ENCODE measurements at regions not wholly inside any gene's neighbourhood (a gene's known extent, or its start where the extent isn't known, plus 50 kb on each side); places are given as distances from the start of the nearest gene placed in this dataset.
"Not testable (repeated sequence)": the region's sequence is repeated elsewhere in the genome, so short reads cannot be mapped to it uniquely, and the experiment has no call there.

DNA sequence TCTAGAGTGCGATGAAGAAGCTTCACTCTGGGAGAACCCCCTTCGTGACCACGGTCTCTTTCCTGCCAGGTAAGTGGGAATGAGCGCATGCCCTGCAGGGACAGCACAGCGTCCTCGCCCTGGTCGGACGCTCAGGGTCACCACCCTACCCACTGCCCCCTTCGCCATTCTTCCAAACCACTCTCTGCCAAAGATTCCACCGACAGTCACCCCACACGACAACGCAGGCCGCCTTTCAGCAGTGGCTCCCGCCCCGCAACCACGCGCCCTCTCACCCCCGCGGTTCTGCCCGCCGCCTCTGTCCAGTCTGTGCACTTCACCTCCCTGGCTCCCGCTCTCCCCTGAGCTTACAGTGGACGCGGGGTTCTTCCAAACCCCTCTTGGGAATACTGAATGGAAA, 82.3 kb upstream of the FCGR1A start:
- DNase-seq (ENCODE audit: low read depth), result not testable (repeated sequence)

DNA sequence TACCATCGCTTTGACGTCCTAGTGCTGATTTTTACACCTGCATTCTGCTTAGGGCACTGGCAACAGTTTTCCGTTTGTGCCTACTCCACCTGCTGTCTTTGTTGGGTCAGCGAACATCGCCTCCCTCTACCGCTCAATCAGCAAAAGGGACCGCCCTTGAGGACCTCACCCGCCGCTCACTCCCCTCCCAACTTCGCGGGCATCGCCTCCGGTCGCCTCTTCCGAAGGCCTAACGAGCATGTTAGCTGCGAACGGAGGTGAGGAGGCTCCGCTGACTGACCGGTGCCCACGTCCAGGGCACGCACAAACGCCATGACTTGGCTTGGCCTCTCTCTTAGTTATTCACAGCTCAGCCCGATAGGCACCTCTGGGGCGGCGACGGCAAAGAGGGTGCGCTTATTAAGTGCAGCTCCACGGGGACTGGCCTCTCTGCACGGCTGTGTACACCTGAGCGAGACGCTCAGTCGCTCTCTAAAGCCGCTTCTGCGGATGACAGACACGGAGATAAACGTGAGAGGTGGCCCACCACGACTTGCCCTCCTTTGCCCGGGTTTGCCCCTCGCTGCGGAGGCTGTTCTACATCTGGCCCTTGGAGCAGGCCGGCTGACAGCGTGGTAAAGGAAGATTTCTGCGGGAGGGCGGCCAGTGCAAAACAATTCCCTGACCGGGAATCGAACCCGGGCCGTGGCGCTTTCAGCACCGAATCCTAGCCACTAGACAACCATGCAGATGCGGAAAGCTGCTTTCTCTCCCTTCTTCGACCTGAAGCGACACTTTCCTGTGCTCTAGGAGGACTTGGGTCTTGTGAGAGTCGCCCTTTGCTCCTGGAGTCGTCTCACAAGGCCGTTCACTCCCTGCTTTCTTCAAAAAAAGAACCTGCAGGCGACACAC, 81.6 kb upstream of the FCGR1A start:
- DNase-seq (ENCODE audit: low read depth), result not testable (repeated sequence)

DNA sequence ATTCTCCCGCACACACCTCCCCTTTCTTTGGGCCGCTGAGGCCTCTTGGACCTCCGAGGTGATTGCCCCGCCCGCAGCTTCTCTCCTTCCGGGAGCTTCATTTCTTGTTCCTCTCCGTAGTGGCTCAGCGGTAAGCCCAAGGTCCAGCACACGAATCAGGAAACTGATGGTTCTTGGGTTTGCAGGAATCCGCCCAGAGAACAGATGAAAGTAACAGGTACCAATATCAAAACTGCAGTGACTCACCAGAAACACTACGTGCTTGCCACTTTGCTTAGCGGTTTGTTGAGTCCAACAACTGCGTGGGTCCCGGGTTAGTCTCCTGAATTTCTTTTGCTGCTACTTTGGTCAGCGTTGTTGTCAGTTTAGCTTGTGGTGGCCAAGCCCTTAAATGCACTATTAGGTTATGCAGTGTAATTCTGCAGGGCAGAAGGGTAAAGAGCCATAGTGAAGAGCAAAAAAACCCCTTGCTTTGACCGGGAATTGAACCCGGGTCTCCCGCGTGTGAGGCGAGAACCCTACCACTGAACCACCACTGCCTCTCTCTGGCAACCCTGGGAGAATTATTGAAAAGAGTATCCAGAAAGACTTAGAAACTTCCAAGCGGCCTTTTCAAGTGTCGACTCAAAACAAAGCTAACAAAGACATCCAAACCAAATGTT, 74.2 kb upstream of the FCGR1A start:
- peak; percentile 81 for DNase-seq (ENCODE audit: low read depth)

DNA sequence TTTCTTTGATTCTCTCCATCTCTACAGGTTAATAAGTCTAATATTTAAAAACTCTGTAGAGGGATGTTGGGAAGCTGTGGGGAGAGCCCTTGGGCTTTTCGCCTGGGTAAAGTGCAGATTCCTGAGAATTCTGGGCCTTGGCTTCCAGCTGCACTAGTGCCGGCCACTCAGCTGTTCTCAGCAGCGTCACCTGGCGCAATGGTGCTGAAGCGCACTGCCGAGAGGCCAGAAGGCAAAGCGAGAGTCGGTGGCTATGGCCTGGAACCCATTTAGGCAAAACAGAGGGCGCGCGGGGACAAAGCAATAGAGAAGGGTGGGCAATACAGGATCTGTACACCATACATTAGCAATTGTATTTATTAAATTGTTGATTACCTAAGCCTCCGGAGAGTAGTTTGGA, 70.8 kb upstream of the FCGR1A start:
- not testable (repeated sequence) for DNase-seq (ENCODE audit: low read depth)

DNA sequence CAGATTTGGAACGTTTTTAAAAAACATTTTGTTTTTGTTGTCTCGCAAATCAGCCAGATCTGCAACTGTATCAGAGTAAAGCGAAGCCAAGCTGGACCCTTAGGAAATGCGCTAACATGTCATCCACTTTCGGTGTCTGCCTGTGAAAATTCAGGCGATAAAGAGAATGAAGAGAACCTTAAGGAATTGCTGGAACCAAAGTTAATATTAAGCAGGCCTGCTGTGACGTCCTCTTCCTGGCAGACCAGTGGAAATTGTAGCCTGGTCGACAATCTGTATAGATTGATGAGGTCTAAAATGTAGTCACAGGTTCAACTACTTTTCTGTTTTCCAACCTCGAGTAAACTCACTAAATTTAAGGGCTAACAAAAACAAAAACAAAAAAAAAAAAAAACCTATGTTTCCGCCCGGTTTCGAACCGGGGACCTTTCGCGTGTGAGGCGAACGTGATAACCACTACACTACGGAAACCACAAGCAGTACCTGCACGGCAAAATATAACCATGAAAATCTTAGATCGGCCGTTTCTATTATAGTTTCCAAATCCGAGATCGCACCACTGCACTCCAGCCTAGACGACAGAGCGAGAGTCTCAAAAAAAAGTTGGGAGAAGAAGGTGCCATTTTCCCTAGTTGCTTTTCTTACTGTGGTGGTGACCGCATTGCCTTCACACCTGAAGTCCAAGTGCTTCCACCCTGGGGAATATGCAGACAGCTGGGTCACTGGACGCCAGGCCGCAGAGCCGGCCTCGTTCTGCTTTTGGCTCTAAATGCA, 70.2 kb upstream of the FCGR1A start:
- peak; percentile 68 for DNase-seq (ENCODE audit: low read depth)

DNA sequence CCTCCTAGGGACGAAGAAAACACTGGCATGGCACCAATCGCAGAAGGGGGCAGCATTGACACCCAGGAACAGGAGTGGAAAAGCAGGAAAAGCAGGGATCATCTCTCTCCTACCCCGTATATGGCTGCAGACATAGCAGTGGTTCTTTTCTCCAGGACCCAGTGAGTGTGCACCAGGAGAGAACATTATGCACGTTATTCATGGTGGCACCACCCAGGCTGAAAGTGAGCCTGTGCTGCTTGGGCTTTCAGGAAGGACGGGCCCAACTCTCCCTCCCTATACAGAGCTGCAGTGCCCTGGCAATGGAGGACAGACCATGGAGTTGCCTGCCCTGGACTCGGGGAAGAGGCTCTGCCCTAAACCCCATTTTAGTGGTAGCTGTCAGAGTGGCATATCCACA, 69.0 kb upstream of the FCGR1A start:
- DNase-seq (ENCODE audit: low read depth), result not testable (repeated sequence)

DNA sequence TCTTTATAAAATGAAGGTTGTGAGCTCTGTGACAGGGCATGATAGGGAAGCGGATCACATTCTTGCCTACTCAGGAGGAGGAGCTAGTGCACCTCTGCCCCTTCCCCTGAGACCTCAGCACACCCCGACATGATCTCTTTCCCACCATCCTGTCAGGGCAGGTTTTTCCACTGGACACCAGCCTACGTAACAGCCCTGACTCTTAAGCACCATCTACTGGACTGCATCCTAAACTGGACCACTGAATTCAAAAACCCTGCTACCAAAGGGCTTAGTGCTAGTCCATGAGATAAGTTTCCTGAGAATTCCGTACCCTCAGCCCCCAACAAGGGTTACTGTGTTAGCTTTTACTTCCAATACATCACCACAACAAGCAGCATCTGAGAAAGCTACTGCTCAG, 68.5 kb upstream of the FCGR1A start:
- not testable (repeated sequence) for DNase-seq (ENCODE audit: low read depth)

DNA sequence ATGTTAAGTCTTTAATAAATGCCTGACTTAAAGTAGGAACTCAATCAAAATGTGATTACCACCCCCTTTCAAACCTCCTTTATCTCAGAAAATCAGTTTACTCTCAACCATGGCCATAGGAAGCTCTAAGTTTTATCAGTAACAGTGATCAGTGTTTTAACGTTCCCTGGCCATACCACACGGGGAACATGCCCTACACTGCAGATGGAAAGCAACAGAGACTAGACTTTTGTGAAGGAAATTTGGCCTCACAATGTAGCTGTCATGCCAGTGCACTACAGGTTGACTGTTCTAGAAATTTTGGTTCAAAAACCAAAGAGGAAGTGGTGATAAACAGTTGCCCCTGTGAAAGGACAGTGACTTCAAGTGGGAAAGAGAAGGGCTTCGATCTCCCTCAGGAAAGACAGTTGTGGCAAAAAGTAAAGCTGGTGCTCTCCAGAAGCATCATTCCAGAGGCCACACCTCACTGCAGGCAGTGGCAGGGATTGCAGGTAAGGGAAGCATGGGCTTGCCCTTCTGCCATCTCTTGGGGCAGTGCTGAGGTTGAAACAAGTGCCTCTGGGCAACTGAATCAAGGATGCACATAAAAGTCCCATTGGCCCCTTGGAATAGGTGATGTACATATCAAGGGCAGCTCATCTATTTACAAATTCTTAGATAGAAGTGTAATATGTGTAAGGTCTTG, 57.7 kb upstream of the FCGR1A start:
- DNase-seq (ENCODE audit: low read depth), result not testable (repeated sequence)

DNA sequence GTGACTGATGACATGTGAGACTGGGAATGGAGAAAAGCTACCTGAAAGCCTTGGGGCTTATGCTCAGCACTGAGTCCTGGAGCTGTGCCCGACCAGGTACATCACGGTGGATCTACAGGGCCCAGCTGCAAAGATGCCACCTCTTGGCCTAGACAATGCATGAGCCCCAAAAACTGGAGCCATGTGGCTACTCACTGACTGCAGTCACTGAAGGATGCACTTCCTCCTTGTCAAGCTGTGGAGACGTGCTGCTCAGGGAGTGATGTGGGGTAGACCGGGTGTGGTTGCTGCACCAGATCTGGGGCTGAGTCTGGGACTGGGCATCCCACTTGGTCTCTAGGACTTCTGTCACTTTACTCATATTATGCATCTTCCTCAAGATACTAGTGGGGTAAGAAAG, 55.8 kb upstream of the FCGR1A start:
- DNase-seq (ENCODE audit: low read depth), result not testable (repeated sequence)

DNA sequence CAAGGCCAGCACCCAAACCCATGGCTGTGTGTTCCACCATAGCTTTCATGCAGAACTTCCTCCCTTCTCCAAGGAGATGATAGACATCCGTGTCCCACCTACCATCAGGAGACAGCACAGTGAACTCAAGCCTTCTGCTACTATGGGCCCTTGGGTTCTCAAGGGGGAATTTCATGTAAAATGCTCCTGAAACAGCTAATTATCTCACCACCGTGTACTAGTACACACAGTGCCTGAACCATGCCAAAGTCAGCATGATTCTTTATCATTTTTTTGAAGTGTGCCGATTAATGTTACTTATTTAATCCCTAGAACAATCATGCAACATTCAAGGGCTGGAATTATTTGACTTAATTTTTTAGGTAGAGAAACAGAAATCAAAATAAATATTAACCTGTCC, 53.9 kb upstream of the FCGR1A start:
- not testable (repeated sequence) for DNase-seq (ENCODE audit: low read depth)

Data from EH (cell line).